GM12891 (cell line): ENCODE measurements at regions not wholly inside any gene's neighbourhood (a gene's known extent, or its start where the extent isn't known, plus 50 kb on each side); places are given as distances from the start of the nearest gene placed in this dataset.

Experiments used
- POLR2A ChIP-seq: IDR thresholded peaks from 2 replicates; pipeline ENCODE4 v1.6.1; 2011; ENCODE audit warnings: low read depth, low read length, control low read depth
- TAF1 ChIP-seq: IDR thresholded peaks from 2 replicates; pipeline ENCODE4 v1.6.1; 2011; ENCODE audit warnings: low read depth, low read length, control low read depth

- no peak for TF ChIP-seq POLR2A
- TF ChIP-seq TAF1, result no peak
Observed at GRCh38 chr18:40624959-40625358, 1330.1 kb upstream of the PIK3C3 start.
